Left lung (tissue), 4 donors: ENCODE measurements at regions not wholly inside any gene's neighbourhood (a gene's known extent, or its start where the extent isn't known, plus 50 kb on each side); places are given as distances from the start of the nearest gene placed in this dataset.
A peak's percentile ranks its signal among the peaks of the same experiment; 100 is the strongest.

Source experiments
- ATAC-seq: fragments of 200-7000 bp; cut with Tn5 transposase; one replicate; pipeline ENCODE4 v1.9.1; 2020; ENCODE audit warnings: moderate library complexity
- DNase-seq, 4 donors: peaks; one replicate each; pipeline ENCODE4 v3.0.0-alpha.2; 2013 to 2020
- H3K27ac ChIP-seq, 2 donors: fragments of 200-600 bp; sonication (generic) in 1 of 2; one replicate each; pipeline versions ENCODE4 v1.5.0 to v1.8.0; 2020 to 2021
- H3K27me3 ChIP-seq, 2 donors: fragments of 200-600 bp; sonication (generic) in 1 of 2; one replicate each; pipeline versions ENCODE4 v1.5.0 to v1.8.0; 2020 to 2021
- H3K36me3 ChIP-seq, 2 donors: fragments of 200-600 bp; sonication (generic) in 1 of 2; one replicate each; pipeline versions ENCODE4 v1.5.0 to v1.8.0; 2020 to 2021
- H3K4me1 ChIP-seq, 2 donors: fragments of 200-600 bp; one replicate each; pipeline ENCODE4 v1.8.0; 2021
- H3K4me3 ChIP-seq, 2 donors: fragments of 200-600 bp; sonication (generic) in 1 of 2; one replicate each; pipeline versions ENCODE4 v1.5.0 to v1.8.0; 2020 to 2021; ENCODE audit warnings: mild to moderate bottlenecking in 1 of 2
- H3K9me3 ChIP-seq, 2 donors: fragments of 200-600 bp; sonication (generic) in 1 of 2; one replicate each; pipeline versions ENCODE4 v1.5.0 to v1.8.0; 2020 to 2021
- intact Hi-C, 2 donors: fragments of 100-400 bp; cut with DNase I; formaldehyde crosslinking; loops; one replicate each; pipeline versions ENCODE4 v1.11.2 to v1.14.2; 2022
- TF ChIP-seq, protein P1 (sequence below), 2 donors: fragments of 200-600 bp; sonication (generic) in 1 of 2; IDR thresholded peaks; one replicate each; pipeline versions ENCODE4 v1.5.0 to v1.8.0; 2021; ENCODE audit warnings: antibody characterized with exemption in 2 of 2
- donor health status: DM: no; HTN: yes; CAD: no.
- donor health status: DM: no; HTN: no; CAD: no.

DNA sequence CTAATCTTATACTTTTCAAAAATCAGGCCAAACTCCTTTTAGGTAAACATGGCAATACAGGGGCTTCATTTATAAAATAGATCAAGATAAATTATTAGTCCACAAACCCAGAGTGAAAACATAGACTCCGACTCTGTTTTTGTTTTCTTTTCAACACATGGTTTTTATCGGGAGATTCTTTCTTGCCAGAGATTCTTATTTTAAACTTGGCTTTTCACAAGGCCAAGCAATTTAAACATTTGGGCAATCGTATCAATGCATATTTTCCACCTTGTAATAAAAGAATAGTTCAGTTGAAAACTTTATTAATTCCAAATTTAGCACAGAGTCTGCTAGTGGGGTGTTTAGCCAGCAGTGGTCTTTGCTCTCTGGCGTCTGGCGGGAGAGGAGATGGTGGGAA, 71.9 kb downstream of the SOX11 start:
- no peaks in the 10 kb centered on the region for H3K36me3 ChIP-seq
- no peak overlapping the region for H3K4me3 ChIP-seq
- TF ChIP-seq, protein P1, sequence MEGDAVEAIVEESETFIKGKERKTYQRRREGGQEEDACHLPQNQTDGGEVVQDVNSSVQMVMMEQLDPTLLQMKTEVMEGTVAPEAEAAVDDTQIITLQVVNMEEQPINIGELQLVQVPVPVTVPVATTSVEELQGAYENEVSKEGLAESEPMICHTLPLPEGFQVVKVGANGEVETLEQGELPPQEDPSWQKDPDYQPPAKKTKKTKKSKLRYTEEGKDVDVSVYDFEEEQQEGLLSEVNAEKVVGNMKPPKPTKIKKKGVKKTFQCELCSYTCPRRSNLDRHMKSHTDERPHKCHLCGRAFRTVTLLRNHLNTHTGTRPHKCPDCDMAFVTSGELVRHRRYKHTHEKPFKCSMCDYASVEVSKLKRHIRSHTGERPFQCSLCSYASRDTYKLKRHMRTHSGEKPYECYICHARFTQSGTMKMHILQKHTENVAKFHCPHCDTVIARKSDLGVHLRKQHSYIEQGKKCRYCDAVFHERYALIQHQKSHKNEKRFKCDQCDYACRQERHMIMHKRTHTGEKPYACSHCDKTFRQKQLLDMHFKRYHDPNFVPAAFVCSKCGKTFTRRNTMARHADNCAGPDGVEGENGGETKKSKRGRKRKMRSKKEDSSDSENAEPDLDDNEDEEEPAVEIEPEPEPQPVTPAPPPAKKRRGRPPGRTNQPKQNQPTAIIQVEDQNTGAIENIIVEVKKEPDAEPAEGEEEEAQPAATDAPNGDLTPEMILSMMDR (IDR thresholded peaks at IDR 0.05) = no peak
- ATAC-seq (no peak), DNase-seq (no peak)
- H3K4me1 ChIP-seq = no peaks in the 10 kb centered on the region
- intact Hi-C loops = no loop called here
- no peak overlapping the region for H3K27ac ChIP-seq
- no peaks in the 10 kb centered on the region for H3K27me3 ChIP-seq
- no peaks in the 10 kb centered on the region for H3K9me3 ChIP-seq

DNA sequence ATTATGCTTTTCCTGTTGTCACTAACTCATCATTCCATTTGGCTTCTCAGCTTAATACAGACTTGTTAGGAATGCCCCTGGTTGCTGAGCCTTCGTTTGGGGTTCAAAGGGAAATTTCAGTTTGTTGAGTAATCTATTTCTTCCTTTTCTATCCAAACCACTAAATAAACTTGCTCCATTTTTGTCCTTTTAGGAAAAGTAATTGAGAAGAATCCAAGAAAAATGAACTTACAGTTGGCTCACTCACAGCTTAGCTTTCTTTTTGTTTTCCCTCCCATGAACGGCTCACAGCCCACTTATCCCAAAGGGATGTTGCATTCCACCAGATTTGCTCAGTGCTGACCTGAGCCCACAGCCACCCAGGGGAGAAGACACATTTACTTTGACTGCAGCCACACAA, 73.9 kb downstream of the SOX11 start:
- Histone ChIP-seq H3K27ac (no peak overlapping the region), H3K36me3 (no peaks in the 10 kb centered on the region), H3K27me3 (no peaks in the 10 kb centered on the region), H3K4me3 (no peak overlapping the region), H3K4me1 (no peaks in the 10 kb centered on the region), H3K9me3 (no peaks in the 10 kb centered on the region)
- no peak for DNase-seq
- ATAC-seq = no peak
- intact Hi-C loops = no loop called here
- TF ChIP-seq, protein P1 (IDR thresholded peaks at IDR 0.05) = no peak

DNA sequence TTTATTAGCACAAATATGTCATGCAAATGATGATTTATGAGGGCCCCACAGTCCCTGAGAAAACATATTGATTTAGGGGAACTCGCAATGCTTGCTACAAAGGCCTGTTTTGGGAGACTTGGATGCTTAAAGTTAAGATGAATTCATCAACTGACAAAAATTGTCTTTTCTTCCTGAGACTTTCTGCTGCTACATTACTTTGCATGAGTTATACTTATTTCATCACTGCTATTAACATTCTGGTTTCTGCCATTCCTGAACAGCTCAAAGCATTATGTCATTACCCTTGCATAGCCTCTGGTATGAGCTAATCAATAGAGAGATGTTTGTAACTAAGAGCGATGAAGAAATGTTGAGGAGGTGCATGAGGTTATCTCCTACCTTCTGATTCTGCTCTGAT, 74.4 kb downstream of the SOX11 start:
- no peak overlapping the region for H3K4me3 ChIP-seq
- ATAC-seq (no peak), DNase-seq (no peak)
- H3K36me3 ChIP-seq = no peaks in the 10 kb centered on the region
- TF ChIP-seq, protein P1 (IDR thresholded peaks at IDR 0.05) = no peak
- intact Hi-C loops = no loop called here
- no peak overlapping the region for H3K27ac ChIP-seq
- H3K4me1 ChIP-seq = no peaks in the 10 kb centered on the region
- no peaks in the 10 kb centered on the region for H3K27me3 ChIP-seq
- H3K9me3 ChIP-seq = no peaks in the 10 kb centered on the region

DNA sequence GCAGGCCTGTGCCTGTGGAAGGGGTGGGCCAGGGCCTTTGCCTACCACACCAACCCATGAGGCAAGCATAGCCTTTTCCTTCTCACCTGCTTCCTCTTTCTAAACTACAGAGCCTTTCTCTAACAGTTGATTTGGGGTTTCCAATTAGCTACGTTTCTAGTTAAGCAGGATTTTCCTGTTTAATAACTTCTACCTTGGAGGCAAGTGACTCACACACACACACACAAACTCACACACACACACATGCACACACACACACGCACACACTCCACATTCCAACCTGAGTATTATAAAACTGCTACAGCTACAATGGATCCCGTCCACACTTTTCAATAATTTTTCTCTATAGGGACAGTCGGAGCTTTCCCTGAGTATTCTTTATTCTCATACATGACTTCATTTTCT, 84.9 kb downstream of the SOX11 start:
- peak in 2 of 4 donors; percentile 28 to 75 for DNase-seq
- ATAC-seq = peak; percentile 84
- Histone ChIP-seq H3K4me3 (no peak overlapping the region), H3K36me3 (no peaks in the 10 kb centered on the region), H3K27me3 (no peaks in the 10 kb centered on the region), H3K27ac (no peak overlapping the region), H3K4me1 (no peaks in the 10 kb centered on the region), H3K9me3 (no peaks in the 10 kb centered on the region)
- intact Hi-C loops = no loop called here
- TF ChIP-seq, protein P1 (IDR thresholded peaks at IDR 0.05) = no peak

DNA sequence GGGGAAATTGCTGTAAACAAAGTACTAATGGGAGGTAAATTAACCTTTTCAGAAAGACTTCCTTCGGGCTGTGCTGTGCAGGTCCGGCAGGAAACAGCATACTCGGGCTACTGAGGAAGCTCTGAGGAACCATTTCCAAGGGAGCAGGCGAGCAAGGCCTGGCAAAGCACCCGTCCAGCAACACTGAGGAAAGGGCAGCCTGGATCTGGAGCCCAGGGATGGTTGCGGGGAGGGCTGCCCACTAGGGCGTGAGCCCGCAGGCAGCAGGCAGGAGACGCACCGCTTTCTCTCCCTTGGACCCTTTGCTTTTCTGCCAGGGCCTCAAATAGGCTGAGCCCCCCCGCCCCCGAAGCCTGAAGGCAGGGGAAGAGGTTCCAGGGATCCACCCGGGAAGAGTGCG, 89.5 kb downstream of the SOX11 start:
- TF ChIP-seq, protein P1 (IDR thresholded peaks at IDR 0.05) = no peak
- H3K4me1 ChIP-seq = no peaks in the 10 kb centered on the region
- H3K9me3 ChIP-seq = peaks cover 0 to 5% of the 10 kb centered on the region in 2 donors
- H3K27ac ChIP-seq = no peak overlapping the region
- DNase-seq (no peak), ATAC-seq (no peak)
- H3K36me3 ChIP-seq = no peaks in the 10 kb centered on the region
- H3K4me3 ChIP-seq = no peak overlapping the region
- no peaks in the 10 kb centered on the region for H3K27me3 ChIP-seq
- intact Hi-C loops = no loop called here
